IPS-NIHi7 (cell line): ENCODE measurements at regions not wholly inside any gene's neighbourhood (a gene's known extent, or its start where the extent isn't known, plus 50 kb on each side); places are given as distances from the start of the nearest gene placed in this dataset.
"Not testable (repeated sequence)": the region's sequence is repeated elsewhere in the genome, so short reads cannot be mapped to it uniquely, and the experiment has no call there.

ENCODE experiments used
- DNase-seq: peaks from one replicate; pipeline ENCODE4 v3.0.0; 2012; ENCODE audit warnings: mixed read lengths; ENCODE audit errors: extremely low spot score

GRCh38 chr6:85752602-85753001 is 109.9 kb upstream of the SYNCRIP start:
- DNase-seq: no peak

GRCh38 chr6:85751374-85752055 is 108.8 kb upstream of the SYNCRIP start:
- DNase-seq: no peak

GRCh38 chr6:85750146-85750545 is 107.5 kb upstream of the SYNCRIP start:
- not testable (repeated sequence) for DNase-seq

- DNase-seq: no peak
These were observed 106.5 kb upstream of the SYNCRIP start for GRCh38 chr6:85749236-85749635.

GRCh38 chr6:85747666-85748065 is 105.0 kb upstream of the SYNCRIP start:
- no peak for DNase-seq

GRCh38 chr6:85747093-85747492 is 104.4 kb upstream of the SYNCRIP start:
- no peak for DNase-seq

- DNase-seq: no peak
These were observed 101.8 kb upstream of the SYNCRIP start for GRCh38 chr6:85744433-85744970.

- DNase-seq: no peak
These were observed 83.5 kb upstream of the SYNCRIP start for GRCh38 chr6:85726206-85726605.

- DNase-seq: no peak
These were observed 73.1 kb upstream of the SYNCRIP start for GRCh38 chr6:85715797-85716196.

- no peak for DNase-seq
These were observed 72.3 kb upstream of the SYNCRIP start for GRCh38 chr6:85714893-85715530.

- no peak for DNase-seq
These were observed 69.7 kb upstream of the SYNCRIP start for GRCh38 chr6:85712346-85712745.

- DNase-seq: not testable (repeated sequence)
These were observed 64.9 kb upstream of the SYNCRIP start for GRCh38 chr6:85707515-85708145.

- no peak for DNase-seq
These were observed 63.6 kb upstream of the SYNCRIP start for GRCh38 chr6:85706272-85706671.

GRCh38 chr6:85705220-85705619 is 62.5 kb upstream of the SYNCRIP start:
- no peak for DNase-seq

GRCh38 chr6:85703406-85703805 is 60.7 kb upstream of the SYNCRIP start:
- DNase-seq: no peak
